Memory B cell (primary cell): ENCODE measurements at regions not wholly inside any gene's neighbourhood (a gene's known extent, or its start where the extent isn't known, plus 50 kb on each side); places are given as distances from the start of the nearest gene placed in this dataset.

Experiments
- ATAC-seq: fragments of 150-1000 bp; cut with Tn5 transposase; 2 replicates; pipeline ENCODE4 v1.10.0; 2021; ENCODE audit warnings: low read depth, mild to moderate bottlenecking, moderate library complexity
- DNase-seq, 2 donors: peaks; one replicate each; pipeline ENCODE4 v3.0.0; 2022; ENCODE audit warnings: low spot score in 2 of 2
- H3K27ac Mint-ChIP-seq: one replicate; pipeline ENCODE4 v1.8.0; 2022; ENCODE audit warnings: mild to moderate bottlenecking, moderate library complexity, mixed read lengths
- H3K27me3 Mint-ChIP-seq: one replicate; pipeline ENCODE4 v1.8.0; 2022; ENCODE audit warnings: mixed read lengths
- H3K36me3 Mint-ChIP-seq: one replicate; pipeline ENCODE4 v1.8.0; 2022; ENCODE audit warnings: mild to moderate bottlenecking, mixed read lengths
- H3K4me1 Mint-ChIP-seq: one replicate; pipeline ENCODE4 v1.8.0; 2022; ENCODE audit warnings: mixed read lengths
- H3K4me3 Mint-ChIP-seq: one replicate; pipeline ENCODE4 v1.8.0; 2022; ENCODE audit warnings: mild to moderate bottlenecking, moderate library complexity, mixed read lengths
- H3K9me3 Mint-ChIP-seq: one replicate; pipeline ENCODE4 v1.8.0; 2022; ENCODE audit warnings: mixed read lengths

DNA sequence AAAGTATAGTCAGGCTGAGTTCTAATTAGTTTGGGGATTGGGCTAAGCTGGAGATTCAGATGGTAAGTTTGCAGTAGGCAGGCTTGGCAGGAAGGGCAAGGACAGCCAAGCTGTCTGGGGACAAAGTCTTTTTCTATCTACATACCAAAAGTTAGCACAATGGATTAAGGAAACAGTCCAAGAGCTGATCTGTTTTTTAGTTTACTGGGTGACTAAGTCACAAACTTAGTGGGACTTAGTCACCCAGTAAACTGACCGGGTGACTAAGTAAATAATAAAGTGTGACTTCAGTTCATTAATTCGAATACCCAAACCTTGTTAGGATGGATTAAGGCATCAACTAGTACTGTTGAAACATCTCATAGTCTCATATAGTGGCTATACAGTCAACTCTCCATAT, 1386.0 kb upstream of the CELF4 start:
- no peak for ATAC-seq
- H3K4me1 Mint-ChIP-seq: no peaks in the 10 kb centered on the region
- H3K27ac Mint-ChIP-seq: no peak overlapping the region
- DNase-seq: no peak
- no peak overlapping the region for H3K4me3 Mint-ChIP-seq
- H3K36me3 Mint-ChIP-seq: no peaks in the 10 kb centered on the region
- peaks cover 2% of the 10 kb centered on the region for H3K9me3 Mint-ChIP-seq
- H3K27me3 Mint-ChIP-seq: peaks cover 3% of the 10 kb centered on the region

DNA sequence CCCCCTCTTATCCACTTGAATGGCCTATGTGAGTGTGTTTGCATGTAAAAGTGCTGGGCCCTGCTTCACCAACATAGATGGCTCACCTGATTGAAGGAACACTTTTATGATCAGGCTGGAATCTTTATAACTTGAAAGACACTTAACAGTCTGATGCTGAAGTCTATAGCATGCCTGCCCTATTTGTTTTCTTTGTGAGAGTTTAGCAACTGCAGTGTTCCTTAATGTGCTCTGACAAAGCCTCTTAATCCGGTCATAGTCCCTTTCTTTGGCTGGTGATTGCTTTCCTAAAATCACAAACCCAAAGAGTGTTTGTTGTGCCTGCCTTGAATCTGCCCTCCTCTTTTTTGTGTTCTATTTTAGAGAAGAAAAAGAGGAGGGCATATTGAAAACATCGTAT, 1382.8 kb upstream of the CELF4 start:
- ATAC-seq (no peak), DNase-seq (no peak)
- H3K27me3 Mint-ChIP-seq: peaks cover 3% of the 10 kb centered on the region
- H3K9me3 Mint-ChIP-seq: peaks cover 2% of the 10 kb centered on the region
- no peak overlapping the region for H3K4me3 Mint-ChIP-seq
- H3K27ac Mint-ChIP-seq: no peak overlapping the region
- no peaks in the 10 kb centered on the region for H3K4me1 Mint-ChIP-seq
- no peaks in the 10 kb centered on the region for H3K36me3 Mint-ChIP-seq

DNA sequence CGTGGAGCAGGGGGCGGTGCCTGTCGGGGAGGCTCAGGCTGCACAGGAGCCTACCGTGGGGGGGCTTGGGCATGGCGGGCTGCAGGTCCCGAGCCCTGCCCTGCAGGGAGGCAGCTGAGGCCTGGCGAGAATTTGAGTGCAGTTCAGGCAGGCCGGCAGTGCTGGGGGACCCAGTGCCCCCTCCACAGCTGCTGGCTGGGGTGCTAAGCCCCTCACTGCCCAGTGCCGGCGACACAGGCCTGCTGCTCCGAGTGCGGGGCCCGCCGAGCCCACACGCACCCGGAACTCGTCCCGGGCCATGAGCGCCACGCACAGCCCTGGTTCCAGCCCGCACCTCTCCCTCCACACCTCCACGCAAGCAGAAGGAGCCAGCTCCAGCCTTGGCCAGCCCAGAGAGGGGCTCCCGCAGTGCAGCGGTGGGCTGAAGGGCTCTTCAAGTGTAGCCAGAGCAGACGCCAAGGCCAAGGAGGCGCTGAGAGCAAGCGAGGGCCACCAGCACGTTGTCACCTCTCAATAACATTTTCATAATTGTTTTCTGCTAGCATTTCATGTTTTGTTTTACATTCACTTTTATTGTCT, 1378.9 kb upstream of the CELF4 start:
- ATAC-seq: no peak
- H3K9me3 Mint-ChIP-seq: peaks cover 7% of the 10 kb centered on the region
- H3K36me3 Mint-ChIP-seq: peaks cover 5% of the 10 kb centered on the region
- DNase-seq: no peak
- no peak overlapping the region for H3K27ac Mint-ChIP-seq
- H3K4me1 Mint-ChIP-seq: peaks cover 10% of the 10 kb centered on the region
- H3K4me3 Mint-ChIP-seq: no peak overlapping the region
- peaks cover 3% of the 10 kb centered on the region for H3K27me3 Mint-ChIP-seq

DNA sequence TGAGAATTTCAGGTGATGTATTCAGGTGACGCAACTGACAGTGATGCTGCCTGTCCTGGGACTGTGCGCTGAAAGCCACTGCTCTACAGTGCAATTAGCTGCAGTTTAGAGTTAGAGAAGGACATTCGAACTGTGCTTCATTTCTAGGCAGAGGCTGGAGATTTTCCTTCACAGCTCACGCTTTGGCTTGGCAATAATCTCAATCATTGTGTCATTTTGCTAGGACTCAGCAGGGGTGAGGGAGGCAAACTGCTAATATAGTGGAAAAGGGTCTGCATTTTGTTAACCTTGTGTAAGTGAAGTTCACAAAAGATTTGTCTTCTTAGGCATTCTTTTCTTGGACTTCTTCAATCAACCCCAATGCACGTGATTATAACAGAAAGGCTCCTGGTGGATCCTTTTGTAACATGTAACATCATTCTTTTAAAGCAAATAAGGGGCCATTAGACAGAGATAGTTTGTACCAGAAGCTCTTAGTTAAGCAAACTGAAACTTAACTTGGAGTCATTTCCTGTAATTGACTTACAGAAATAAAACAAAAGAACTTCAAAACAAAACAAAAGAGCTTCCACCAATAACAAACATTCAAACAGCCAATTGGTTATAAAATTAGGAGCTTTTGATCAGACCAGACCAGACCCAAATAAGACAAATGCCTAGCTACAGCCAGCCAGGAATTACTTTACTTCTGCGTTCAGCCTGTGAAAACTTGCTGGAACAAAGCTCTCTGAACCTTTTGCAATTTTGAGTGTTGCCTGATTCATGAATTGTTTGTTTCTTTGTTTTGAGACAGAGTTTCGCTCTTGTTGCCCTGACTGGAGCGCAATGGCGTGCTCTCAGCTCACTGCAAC, 1376.3 kb upstream of the CELF4 start:
- Mint-ChIP-seq H3K36me3 (peaks cover 5% of the 10 kb centered on the region), H3K4me1 (peaks cover 10% of the 10 kb centered on the region), H3K4me3 (peak overlapping the region; percentile 83), H3K9me3 (peaks cover 6% of the 10 kb centered on the region), H3K27me3 (no peaks in the 10 kb centered on the region), H3K27ac (peak overlapping the region; percentile 100)
- no peak for ATAC-seq
- peak in 1 of 2 donors; percentile 2 for DNase-seq

DNA sequence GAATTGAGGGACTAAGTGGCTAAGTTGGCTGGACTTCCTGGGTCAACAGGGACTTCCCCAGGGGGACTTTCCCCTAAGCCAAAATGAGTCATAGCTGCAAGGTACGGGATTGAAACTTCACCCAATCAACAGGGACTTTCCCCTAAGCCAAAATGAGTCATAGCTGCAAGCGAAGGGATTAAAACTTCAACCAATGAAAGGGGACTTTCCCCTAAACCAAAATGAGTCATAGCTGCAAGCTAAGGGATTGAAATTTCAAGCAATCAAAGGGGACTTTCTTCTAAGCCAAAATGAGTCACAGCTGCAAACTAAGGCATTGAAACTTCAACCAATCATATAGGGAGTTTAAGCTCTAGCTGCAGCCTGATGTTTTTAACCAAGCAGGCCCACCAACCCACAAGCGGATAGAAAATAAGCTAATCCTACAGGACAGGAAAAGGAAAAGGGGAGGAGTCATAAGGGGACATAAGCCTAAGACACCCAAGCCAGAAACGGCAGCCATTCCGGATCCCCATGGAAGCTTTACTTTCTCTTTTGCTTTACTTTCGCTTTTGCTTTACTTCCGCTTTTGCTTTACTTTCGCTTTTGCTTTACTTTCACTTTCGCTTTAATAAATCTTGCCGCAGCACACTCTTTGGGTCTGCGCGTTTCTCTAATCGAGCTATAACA, 1375.4 kb upstream of the CELF4 start:
- peak; percentile 53 to 69 for DNase-seq
- Mint-ChIP-seq H3K27me3 (no peaks in the 10 kb centered on the region), H3K4me1 (peaks cover 10% of the 10 kb centered on the region), H3K4me3 (peak overlapping the region; percentile 83), H3K36me3 (peaks cover 5% of the 10 kb centered on the region), H3K9me3 (peaks cover 6% of the 10 kb centered on the region), H3K27ac (peak overlapping the region; percentile 100)
- ATAC-seq: peak; percentile 87

DNA sequence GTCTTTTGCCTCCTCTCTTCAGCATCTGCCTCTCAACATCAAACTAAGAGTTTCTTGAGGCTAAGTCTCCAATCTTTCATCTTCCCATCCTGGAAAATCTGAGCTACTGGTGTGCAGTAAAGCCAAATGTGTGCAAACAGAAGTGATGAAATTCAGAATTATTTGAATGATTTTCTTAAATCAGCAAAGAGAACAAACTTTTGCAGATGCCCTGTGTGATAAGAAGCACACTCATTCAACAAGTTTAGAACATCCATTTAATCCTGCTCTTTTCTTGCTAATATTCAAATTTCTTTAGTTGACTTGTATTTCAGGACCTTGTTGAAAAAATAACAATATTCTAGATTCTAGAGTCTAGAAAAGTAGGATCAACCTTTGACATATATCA, 1374.9 kb upstream of the CELF4 start:
- DNase-seq (no peak), ATAC-seq (peak; percentile 14)
- peaks cover 6% of the 10 kb centered on the region for H3K9me3 Mint-ChIP-seq
- no peaks in the 10 kb centered on the region for H3K27me3 Mint-ChIP-seq
- peaks cover 5% of the 10 kb centered on the region for H3K36me3 Mint-ChIP-seq
- H3K4me1 Mint-ChIP-seq: peaks cover 10% of the 10 kb centered on the region
- peak overlapping the region; percentile 83 for H3K4me3 Mint-ChIP-seq
- H3K27ac Mint-ChIP-seq: peak overlapping the region; percentile 100

DNA sequence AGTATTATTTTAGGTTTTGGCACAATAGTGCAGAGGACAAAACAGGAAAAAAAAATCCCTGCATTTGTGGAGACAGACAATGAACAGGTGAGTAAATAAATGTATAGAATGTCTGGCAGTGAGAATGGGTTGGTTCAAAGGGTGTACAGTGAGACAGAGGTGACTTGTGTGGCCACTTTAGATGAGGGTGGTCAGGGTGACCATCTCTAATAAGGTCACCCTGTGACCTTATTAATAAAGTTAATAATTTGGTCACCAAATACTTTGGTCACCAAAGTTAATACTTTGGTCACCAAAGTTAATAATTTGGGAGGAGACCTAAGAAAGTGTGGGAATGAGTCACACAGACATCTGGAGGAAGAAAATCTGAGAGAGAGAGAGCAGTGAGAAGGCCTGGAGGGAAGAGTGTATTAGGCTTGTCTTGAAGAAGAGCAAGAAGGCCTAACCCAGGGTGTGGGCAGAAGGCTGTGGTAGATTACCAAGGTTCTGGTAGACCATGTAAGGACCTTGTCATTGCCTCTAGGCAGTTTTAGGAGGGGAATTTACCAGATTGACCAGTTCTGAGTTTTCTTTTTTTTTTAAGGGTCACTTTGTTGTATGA, 1368.4 kb upstream of the CELF4 start:
- no peaks in the 10 kb centered on the region for H3K36me3 Mint-ChIP-seq
- ATAC-seq (no peak), DNase-seq (no peak)
- H3K9me3 Mint-ChIP-seq: no peaks in the 10 kb centered on the region
- H3K4me3 Mint-ChIP-seq: no peak overlapping the region
- H3K4me1 Mint-ChIP-seq: no peaks in the 10 kb centered on the region
- no peak overlapping the region for H3K27ac Mint-ChIP-seq
- no peaks in the 10 kb centered on the region for H3K27me3 Mint-ChIP-seq

DNA sequence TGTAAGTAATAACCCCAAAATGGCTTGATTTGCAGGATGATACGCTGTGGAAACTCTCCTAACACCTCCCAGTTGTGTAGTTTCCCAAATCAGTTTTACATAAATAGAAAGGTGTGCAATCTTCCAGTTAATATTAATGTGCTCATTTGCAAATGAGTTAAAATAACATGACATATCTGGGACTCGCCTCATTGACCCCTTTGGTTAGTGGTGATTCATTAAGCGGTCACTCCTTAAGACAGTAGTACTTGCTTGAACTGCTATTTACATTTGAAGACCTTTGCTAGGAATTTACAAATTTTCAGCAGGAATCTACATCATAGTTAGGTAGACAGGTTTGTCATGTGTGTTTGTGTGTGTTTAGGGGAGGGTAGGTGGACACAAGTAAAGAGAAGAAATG, 1367.7 kb upstream of the CELF4 start:
- no peaks in the 10 kb centered on the region for H3K27me3 Mint-ChIP-seq
- H3K4me1 Mint-ChIP-seq: no peaks in the 10 kb centered on the region
- H3K27ac Mint-ChIP-seq: no peak overlapping the region
- H3K4me3 Mint-ChIP-seq: no peak overlapping the region
- DNase-seq: no peak
- no peaks in the 10 kb centered on the region for H3K9me3 Mint-ChIP-seq
- H3K36me3 Mint-ChIP-seq: no peaks in the 10 kb centered on the region
- ATAC-seq: no peak

DNA sequence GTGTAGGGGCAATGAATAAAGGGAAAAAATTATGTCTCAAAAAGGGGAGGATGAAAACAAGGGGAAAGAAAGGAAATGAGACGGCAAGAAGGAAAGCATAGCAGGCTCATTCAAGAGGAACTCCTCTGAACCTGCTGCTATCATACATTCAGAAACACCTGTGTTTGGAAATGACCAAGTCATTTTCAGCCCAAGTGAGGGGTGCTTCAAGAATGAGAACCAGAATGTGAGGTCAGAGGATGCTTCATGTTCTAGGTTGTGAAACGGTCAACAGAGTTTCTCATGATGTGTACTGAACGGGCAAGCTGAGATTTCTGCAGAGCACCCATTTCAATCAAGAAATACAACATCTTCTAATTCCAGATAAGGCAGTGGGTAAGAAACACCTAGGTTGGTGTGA, 1367.2 kb upstream of the CELF4 start:
- ATAC-seq (no peak), DNase-seq (no peak)
- H3K4me1 Mint-ChIP-seq: no peaks in the 10 kb centered on the region
- H3K36me3 Mint-ChIP-seq: no peaks in the 10 kb centered on the region
- H3K27ac Mint-ChIP-seq: no peak overlapping the region
- no peaks in the 10 kb centered on the region for H3K9me3 Mint-ChIP-seq
- no peak overlapping the region for H3K4me3 Mint-ChIP-seq
- H3K27me3 Mint-ChIP-seq: no peaks in the 10 kb centered on the region

DNA sequence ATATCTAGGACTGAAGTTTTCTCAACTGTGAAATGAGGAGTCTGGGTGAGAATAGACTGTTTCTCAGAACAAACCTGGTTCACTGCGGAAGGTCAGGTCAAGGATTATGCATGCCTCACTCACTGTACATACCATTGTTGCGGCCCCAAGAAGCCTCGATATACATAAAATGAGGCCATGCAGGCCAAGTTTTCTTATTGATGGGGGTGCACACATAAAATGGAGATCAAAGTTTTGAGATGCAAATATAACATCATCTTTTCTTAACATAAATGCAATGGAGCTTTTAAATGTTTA, 1366.1 kb upstream of the CELF4 start:
- Mint-ChIP-seq H3K4me3 (no peak overlapping the region), H3K27me3 (no peaks in the 10 kb centered on the region), H3K36me3 (no peaks in the 10 kb centered on the region), H3K27ac (no peak overlapping the region), H3K9me3 (no peaks in the 10 kb centered on the region), H3K4me1 (no peaks in the 10 kb centered on the region)
- ATAC-seq: no peak
- DNase-seq: no peak

DNA sequence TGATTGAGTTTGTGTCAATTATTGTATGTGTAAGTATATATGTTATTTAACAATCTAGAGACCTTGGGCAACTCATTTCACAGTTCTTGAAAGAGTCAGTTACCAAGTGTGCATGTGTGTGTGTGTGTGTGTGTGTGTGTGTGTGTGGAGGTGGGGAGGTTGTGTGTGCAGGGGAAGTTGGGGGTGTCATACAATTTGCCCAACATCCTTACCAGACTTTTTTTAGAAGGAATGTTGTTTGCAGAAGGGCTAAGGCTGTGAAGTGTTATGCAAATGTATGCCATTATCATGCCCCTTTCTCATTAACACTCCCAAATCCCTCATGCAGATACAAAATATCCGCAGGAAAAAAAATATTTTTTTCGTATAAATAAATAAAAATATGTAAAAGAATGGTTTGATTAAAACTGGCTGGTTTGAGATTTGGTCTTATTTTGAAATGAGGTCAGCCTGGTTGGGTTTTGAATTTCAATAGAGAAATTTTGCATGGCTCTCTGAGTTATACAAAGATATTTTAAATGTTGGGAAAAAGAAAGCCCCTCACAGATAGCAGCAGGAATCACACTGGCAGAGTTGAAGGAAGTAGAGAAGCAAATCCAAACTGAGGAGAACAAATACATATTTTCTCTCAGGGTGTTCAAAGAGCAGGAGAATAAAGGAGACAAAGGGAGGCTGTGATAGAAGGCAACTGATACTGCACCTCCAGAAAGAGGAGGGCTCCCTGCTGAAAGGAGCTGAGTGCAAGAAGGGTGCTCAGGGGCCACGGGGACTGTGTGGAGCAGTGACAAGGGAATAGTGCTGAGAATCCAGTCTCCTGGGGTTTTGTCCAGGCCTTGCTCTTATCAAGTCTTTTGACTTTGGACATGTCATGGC, 1365.5 kb upstream of the CELF4 start:
- DNase-seq (no peak), ATAC-seq (no peak)
- H3K4me1 Mint-ChIP-seq: no peaks in the 10 kb centered on the region
- no peaks in the 10 kb centered on the region for H3K36me3 Mint-ChIP-seq
- H3K9me3 Mint-ChIP-seq: no peaks in the 10 kb centered on the region
- H3K27me3 Mint-ChIP-seq: no peaks in the 10 kb centered on the region
- no peak overlapping the region for H3K27ac Mint-ChIP-seq
- no peak overlapping the region for H3K4me3 Mint-ChIP-seq

DNA sequence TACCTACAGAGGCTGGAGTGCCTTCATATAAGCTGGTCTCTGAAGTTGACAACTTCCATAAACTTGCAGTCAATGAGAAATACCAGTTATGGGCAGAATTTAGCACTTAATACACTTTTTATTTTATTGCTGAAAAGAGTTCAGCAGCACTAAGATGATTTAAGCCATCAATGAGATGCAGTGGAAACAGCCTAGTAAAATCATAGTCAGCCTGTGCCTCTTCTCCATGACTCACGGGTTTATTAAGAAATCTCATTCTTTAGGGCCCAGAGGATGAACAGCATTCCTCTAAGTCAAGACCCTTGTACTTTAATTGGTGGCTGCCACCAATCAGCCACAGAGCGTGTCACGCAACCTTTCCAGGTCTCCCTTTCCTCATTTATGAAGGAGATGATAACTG, 1357.9 kb upstream of the CELF4 start:
- peaks cover 2% of the 10 kb centered on the region for H3K36me3 Mint-ChIP-seq
- no peak for ATAC-seq
- H3K4me1 Mint-ChIP-seq: no peaks in the 10 kb centered on the region

DNA sequence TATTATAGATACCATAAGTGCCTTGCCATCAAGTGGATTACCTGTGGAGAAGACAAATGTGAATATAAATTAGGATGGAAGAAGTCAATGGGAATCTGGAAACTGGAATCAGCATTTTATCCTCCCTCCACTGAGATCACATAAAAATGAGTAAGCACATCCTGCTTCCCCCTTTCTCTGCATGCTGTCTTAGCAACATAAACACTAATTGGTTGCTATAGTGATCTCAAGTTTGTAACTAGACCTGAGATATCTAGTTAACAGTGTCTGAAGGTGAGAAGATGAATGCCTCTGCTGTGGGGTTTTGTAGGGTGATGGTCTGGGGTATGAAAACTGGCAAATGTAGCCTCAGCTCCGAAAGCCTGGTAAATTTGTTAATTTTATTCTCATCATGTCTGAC, 1357.5 kb upstream of the CELF4 start:
- H3K27ac Mint-ChIP-seq: no peak overlapping the region
- peaks cover 1% of the 10 kb centered on the region for H3K9me3 Mint-ChIP-seq
- H3K4me3 Mint-ChIP-seq: no peak overlapping the region
- no peak for DNase-seq
- H3K27me3 Mint-ChIP-seq: no peaks in the 10 kb centered on the region
- no peak for ATAC-seq
- H3K36me3 Mint-ChIP-seq: peaks cover 2% of the 10 kb centered on the region
- no peaks in the 10 kb centered on the region for H3K4me1 Mint-ChIP-seq

More for the DNA sequence above, 1357.9 kb upstream of the CELF4 start:
- Mint-ChIP-seq H3K4me3 (no peak overlapping the region), H3K27ac (no peak overlapping the region), H3K9me3 (peaks cover 1% of the 10 kb centered on the region), H3K27me3 (no peaks in the 10 kb centered on the region)
- DNase-seq: no peak

DNA sequence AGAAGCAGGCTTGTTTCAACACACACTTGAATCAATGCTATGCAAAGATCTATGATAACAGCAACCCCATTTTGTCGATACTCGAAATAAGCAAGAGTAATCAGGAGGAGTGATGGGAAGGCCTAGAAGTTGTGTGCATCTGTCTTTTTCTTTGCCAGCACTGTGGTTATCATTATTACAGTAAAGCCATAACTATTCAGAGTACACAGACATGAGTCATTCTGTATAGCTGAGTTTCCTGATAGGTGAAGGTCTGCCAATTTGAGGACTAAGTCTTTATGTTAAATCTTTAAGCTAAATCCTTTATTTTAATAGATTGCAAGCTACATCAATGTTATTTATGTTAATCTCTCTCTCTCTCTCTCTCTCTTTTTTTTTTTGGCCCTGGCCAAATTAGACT, 1344.4 kb upstream of the CELF4 start:
- Mint-ChIP-seq H3K9me3 (no peaks in the 10 kb centered on the region), H3K36me3 (no peaks in the 10 kb centered on the region), H3K27me3 (no peaks in the 10 kb centered on the region), H3K27ac (no peak overlapping the region), H3K4me1 (no peaks in the 10 kb centered on the region), H3K4me3 (no peak overlapping the region)
- ATAC-seq: no peak
- DNase-seq: no peak
